ENCODE measurements at regions not wholly inside any gene's neighbourhood (a gene's known extent, or its start where the extent isn't known, plus 50 kb on each side); places are given as distances from the start of the nearest gene placed in this dataset.
"Not testable (repeated sequence)": the region's sequence is repeated elsewhere in the genome, so short reads cannot be mapped to it uniquely, and the experiment has no call there.

- H3K27me3 Mint-ChIP-seq = no peaks in the 10 kb centered on the region
- H3K27ac Mint-ChIP-seq = no peak overlapping the region
- H3K4me3 Mint-ChIP-seq = no peak overlapping the region
- H3K36me3 Mint-ChIP-seq (ENCODE audit: low read depth) = no peaks in the 10 kb centered on the region
- no peaks in the 10 kb centered on the region for H3K9me3 Mint-ChIP-seq
- no peaks in the 10 kb centered on the region for H3K4me1 Mint-ChIP-seq (ENCODE audit: low read depth)
Measured at GRCh38 chr5:84961193-84961592, 576.5 kb upstream of the EDIL3 start.

- Mint-ChIP-seq H3K4me3 (no peak overlapping the region), H3K9me3 (no peaks in the 10 kb centered on the region), H3K4me1 (ENCODE audit: low read depth) (no peaks in the 10 kb centered on the region), H3K27ac (no peak overlapping the region), H3K36me3 (ENCODE audit: low read depth) (no peaks in the 10 kb centered on the region), H3K27me3 (no peaks in the 10 kb centered on the region)
Measured at GRCh38 chr5:84961903-84962302, 577.2 kb upstream of the EDIL3 start.

GRCh38 chr5:84983093-84983492 lies 598.4 kb upstream of the EDIL3 start:
- Mint-ChIP-seq H3K27ac (no peak overlapping the region), H3K27me3 (no peaks in the 10 kb centered on the region), H3K4me3 (no peak overlapping the region), H3K36me3 (ENCODE audit: low read depth) (no peaks in the 10 kb centered on the region), H3K9me3 (no peaks in the 10 kb centered on the region), H3K4me1 (ENCODE audit: low read depth) (no peaks in the 10 kb centered on the region)

GRCh38 chr5:84985148-84985547 lies 600.5 kb upstream of the EDIL3 start:
- Mint-ChIP-seq H3K4me3 (no peak overlapping the region), H3K4me1 (ENCODE audit: low read depth) (no peaks in the 10 kb centered on the region), H3K9me3 (no peaks in the 10 kb centered on the region), H3K27ac (no peak overlapping the region), H3K36me3 (ENCODE audit: low read depth) (no peaks in the 10 kb centered on the region), H3K27me3 (no peaks in the 10 kb centered on the region)

- no peaks in the 10 kb centered on the region for H3K9me3 Mint-ChIP-seq
Measured at GRCh38 chr5:84986688-84987087, 602.0 kb upstream of the EDIL3 start.

GRCh38 chr5:85000671-85001070 lies 616.0 kb upstream of the EDIL3 start:
- H3K4me3 Mint-ChIP-seq = no peak overlapping the region
- no peaks in the 10 kb centered on the region for H3K27me3 Mint-ChIP-seq
- peaks cover 4% of the 10 kb centered on the region for H3K9me3 Mint-ChIP-seq
- no peaks in the 10 kb centered on the region for H3K4me1 Mint-ChIP-seq (ENCODE audit: low read depth)
- H3K27ac Mint-ChIP-seq = no peak overlapping the region
- no peaks in the 10 kb centered on the region for H3K36me3 Mint-ChIP-seq (ENCODE audit: low read depth)

More at GRCh38 chr5:84986688-84987087, 602.0 kb upstream of the EDIL3 start:
- H3K4me1 Mint-ChIP-seq (ENCODE audit: low read depth) = no peaks in the 10 kb centered on the region
- no peak overlapping the region for H3K4me3 Mint-ChIP-seq
- no peak overlapping the region for H3K27ac Mint-ChIP-seq
- no peaks in the 10 kb centered on the region for H3K27me3 Mint-ChIP-seq
- H3K36me3 Mint-ChIP-seq (ENCODE audit: low read depth) = no peaks in the 10 kb centered on the region

GRCh38 chr5:85002026-85002425 lies 617.3 kb upstream of the EDIL3 start:
- not testable (repeated sequence) for H3K4me1 Mint-ChIP-seq (ENCODE audit: low read depth); H3K9me3 Mint-ChIP-seq; H3K27ac Mint-ChIP-seq; H3K36me3 Mint-ChIP-seq (ENCODE audit: low read depth); H3K4me3 Mint-ChIP-seq; H3K27me3 Mint-ChIP-seq

- Mint-ChIP-seq H3K4me1 (ENCODE audit: low read depth) (no peaks in the 10 kb centered on the region), H3K36me3 (ENCODE audit: low read depth) (no peaks in the 10 kb centered on the region), H3K4me3 (no peak overlapping the region), H3K27me3 (no peaks in the 10 kb centered on the region), H3K27ac (no peak overlapping the region), H3K9me3 (peaks cover 4% of the 10 kb centered on the region)
Measured at GRCh38 chr5:85010014-85010562, 625.4 kb upstream of the EDIL3 start.

GRCh38 chr5:85017261-85017660 lies 632.6 kb upstream of the EDIL3 start:
- H3K4me1 Mint-ChIP-seq (ENCODE audit: low read depth) = no peaks in the 10 kb centered on the region
- H3K36me3 Mint-ChIP-seq (ENCODE audit: low read depth) = no peaks in the 10 kb centered on the region
- H3K27me3 Mint-ChIP-seq = no peaks in the 10 kb centered on the region
- H3K9me3 Mint-ChIP-seq = peaks cover 12% of the 10 kb centered on the region
- H3K4me3 Mint-ChIP-seq = no peak overlapping the region
- no peak overlapping the region for H3K27ac Mint-ChIP-seq

- Mint-ChIP-seq H3K36me3 (ENCODE audit: low read depth) (no peaks in the 10 kb centered on the region), H3K27ac (no peak overlapping the region), H3K9me3 (peaks cover 5% of the 10 kb centered on the region), H3K4me1 (ENCODE audit: low read depth) (no peaks in the 10 kb centered on the region), H3K4me3 (no peak overlapping the region), H3K27me3 (no peaks in the 10 kb centered on the region)
Measured at GRCh38 chr5:85030316-85031084, 645.8 kb upstream of the EDIL3 start.

- H3K4me1 Mint-ChIP-seq (ENCODE audit: low read depth) = no peaks in the 10 kb centered on the region
- no peak overlapping the region for H3K27ac Mint-ChIP-seq
- no peaks in the 10 kb centered on the region for H3K36me3 Mint-ChIP-seq (ENCODE audit: low read depth)
- no peak overlapping the region for H3K4me3 Mint-ChIP-seq
- no peaks in the 10 kb centered on the region for H3K27me3 Mint-ChIP-seq
- peaks cover 1% of the 10 kb centered on the region for H3K9me3 Mint-ChIP-seq
Measured at GRCh38 chr5:85049020-85049419, 664.3 kb upstream of the EDIL3 start.

GRCh38 chr5:85052826-85053225 lies 668.1 kb upstream of the EDIL3 start:
- H3K27me3 Mint-ChIP-seq = no peaks in the 10 kb centered on the region
- no peaks in the 10 kb centered on the region for H3K4me1 Mint-ChIP-seq (ENCODE audit: low read depth)
- H3K4me3 Mint-ChIP-seq = no peak overlapping the region
- no peaks in the 10 kb centered on the region for H3K36me3 Mint-ChIP-seq (ENCODE audit: low read depth)
- peaks cover 5% of the 10 kb centered on the region for H3K9me3 Mint-ChIP-seq
- no peak overlapping the region for H3K27ac Mint-ChIP-seq

GRCh38 chr5:85069659-85070640 lies 685.3 kb upstream of the EDIL3 start:
- Mint-ChIP-seq H3K9me3 (no peaks in the 10 kb centered on the region), H3K4me1 (ENCODE audit: low read depth) (no peaks in the 10 kb centered on the region), H3K27ac (no peak overlapping the region), H3K4me3 (no peak overlapping the region), H3K36me3 (ENCODE audit: low read depth) (no peaks in the 10 kb centered on the region), H3K27me3 (no peaks in the 10 kb centered on the region)

GRCh38 chr5:85077581-85077980 lies 692.9 kb upstream of the EDIL3 start:
- H3K27ac Mint-ChIP-seq = no peak overlapping the region
- H3K36me3 Mint-ChIP-seq (ENCODE audit: low read depth) = no peaks in the 10 kb centered on the region
- H3K9me3 Mint-ChIP-seq = no peaks in the 10 kb centered on the region

GRCh38 chr5:85096421-85096820 lies 711.7 kb upstream of the EDIL3 start:
- Mint-ChIP-seq H3K9me3 (peaks cover 7% of the 10 kb centered on the region), H3K4me3 (no peak overlapping the region), H3K27ac (no peak overlapping the region), H3K36me3 (ENCODE audit: low read depth) (no peaks in the 10 kb centered on the region), H3K27me3 (no peaks in the 10 kb centered on the region), H3K4me1 (ENCODE audit: low read depth) (no peaks in the 10 kb centered on the region)

More at GRCh38 chr5:85077581-85077980, 692.9 kb upstream of the EDIL3 start:
- H3K4me3 Mint-ChIP-seq = no peak overlapping the region
- no peaks in the 10 kb centered on the region for H3K27me3 Mint-ChIP-seq
- H3K4me1 Mint-ChIP-seq (ENCODE audit: low read depth) = no peaks in the 10 kb centered on the region

Measured in stimulated activated naive CD8-positive, alpha-beta T cell treated with anti-CD3 and anti-CD28 coated beads, Interleukin-15, Interleukin-2, amounts not matched to agents 100 ng/mL and 50 ng/mL, for 24 hours (primary cell).